Activated CD4-positive, alpha-beta memory T cell treated with anti-CD3 and anti-CD28 coated beads for 36 hours (primary cell): ENCODE measurements at regions not wholly inside any gene's neighbourhood (a gene's known extent, or its start where the extent isn't known, plus 50 kb on each side); places are given as distances from the start of the nearest gene placed in this dataset.

Experiments
- CTCF ChIA-PET: fragments of 350-600 bp; sonication (Branson Sonifier 250); formaldehyde crosslinking; loops from one replicate; lab custom pipeline; 2021; ENCODE audit warnings: antibody characterized with exemption, inconsistent platforms; lab: Charles Lee
- POLR2A ChIA-PET: fragments of 350-600 bp; sonication (Branson Sonifier 250); formaldehyde crosslinking; loops from one replicate; lab custom pipeline; 2021; ENCODE audit warnings: antibody characterized with exemption; lab: Charles Lee
- DNase-seq: peaks from one replicate; pipeline ENCODE4 v3.0.0-alpha.2; 2020
- H3K27ac Mint-ChIP-seq: one replicate; pipeline ENCODE4 v1.8.0; 2021; ENCODE audit warnings: mixed read lengths
- H3K27me3 Mint-ChIP-seq: one replicate; pipeline ENCODE4 v1.8.0; 2021; ENCODE audit warnings: mixed read lengths
- H3K36me3 Mint-ChIP-seq: one replicate; pipeline ENCODE4 v1.8.0; 2021; ENCODE audit warnings: mixed read lengths
- H3K4me1 Mint-ChIP-seq: one replicate; pipeline ENCODE4 v1.8.0; 2021; ENCODE audit warnings: low read depth, mixed read lengths
- H3K4me3 Mint-ChIP-seq: one replicate; pipeline ENCODE4 v1.8.0; 2021; ENCODE audit warnings: mild to moderate bottlenecking, mixed read lengths
- H3K9me3 Mint-ChIP-seq: one replicate; pipeline ENCODE4 v1.8.0; 2021; ENCODE audit warnings: mixed read lengths
- intact Hi-C: fragments of 100-400 bp; cut with micrococcal nuclease; formaldehyde crosslinking; loops from one replicate; pipeline ENCODE4 v1.15.1; 2023

DNA sequence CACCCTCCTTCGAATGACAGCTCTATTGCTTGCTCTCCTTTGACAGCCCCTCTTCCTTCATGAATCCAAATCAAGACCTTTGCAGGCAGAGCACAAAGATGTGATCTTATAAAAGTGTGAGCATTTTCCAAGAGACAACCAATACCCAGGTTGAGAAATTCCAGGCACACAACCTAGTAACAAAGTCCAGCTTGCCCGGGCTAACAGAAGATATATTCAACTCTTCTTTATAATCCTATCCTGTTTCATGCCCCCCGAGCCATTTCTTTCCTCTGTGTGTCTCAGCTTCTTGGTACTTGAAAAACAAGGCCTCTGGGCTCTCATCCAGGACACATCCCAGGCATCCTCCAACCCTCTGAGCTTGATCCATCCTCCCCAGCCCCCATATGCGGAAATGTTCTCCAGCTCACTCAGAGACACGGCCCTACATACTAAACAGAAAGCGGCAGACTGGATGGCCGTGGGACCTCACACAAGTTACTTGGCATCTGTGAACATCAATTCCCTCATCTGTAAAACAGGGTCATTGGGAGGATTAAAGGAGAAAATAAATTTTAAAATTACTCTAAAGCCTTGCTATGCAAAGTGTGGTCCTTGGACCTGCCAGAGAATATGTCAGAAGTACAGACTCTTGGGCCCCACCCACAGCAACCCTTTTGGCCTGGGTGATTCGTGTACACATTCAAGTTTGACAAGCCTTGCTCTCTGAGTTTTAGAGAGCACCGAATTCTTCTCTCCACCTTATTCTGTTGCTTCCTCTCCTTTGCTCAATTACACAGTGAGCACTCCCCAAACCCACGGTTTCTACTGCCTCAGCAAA, 627.0 kb downstream of the BCOR start:
- CTCF ChIA-PET, result no interaction called here
- Mint-ChIP-seq H3K9me3 (no peaks in the 10 kb centered on the region), H3K27ac (no peak overlapping the region)

DNA sequence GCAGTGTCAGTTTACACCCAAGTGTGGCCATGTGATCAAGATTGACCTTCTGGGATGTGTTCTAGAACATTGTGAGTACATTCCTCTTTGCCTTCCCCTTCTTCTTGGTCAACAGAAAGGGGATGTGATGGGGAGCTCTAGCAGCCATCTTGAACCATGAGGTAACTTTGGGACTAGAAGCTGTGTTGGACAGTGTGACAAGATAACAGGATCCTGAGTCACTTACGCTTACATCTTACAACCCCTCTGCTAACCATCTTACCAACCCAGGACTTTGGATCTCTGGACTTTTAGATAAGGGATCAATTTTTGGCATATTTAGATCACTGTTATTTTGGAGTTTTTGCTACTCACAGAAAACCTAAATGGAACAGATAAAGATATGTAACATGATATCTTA, 625.6 kb downstream of the BCOR start:
- H3K4me3 Mint-ChIP-seq, result no peak overlapping the region
- ChIA-PET CTCF (no interaction called here), POLR2A (no interaction called here)
- no peaks in the 10 kb centered on the region for H3K36me3 Mint-ChIP-seq
- H3K9me3 Mint-ChIP-seq, result no peaks in the 10 kb centered on the region
- intact Hi-C loops, result no loop called here
- H3K27ac Mint-ChIP-seq, result no peak overlapping the region
- no peaks in the 10 kb centered on the region for H3K27me3 Mint-ChIP-seq
- DNase-seq, result no peak
- no peaks in the 10 kb centered on the region for H3K4me1 Mint-ChIP-seq

More for the DNA sequence above, 627.0 kb downstream of the BCOR start:
- H3K4me1 Mint-ChIP-seq, result no peaks in the 10 kb centered on the region
- H3K4me3 Mint-ChIP-seq, result no peak overlapping the region
- POLR2A ChIA-PET, result no interaction called here
- intact Hi-C loops, result no loop called here
- H3K36me3 Mint-ChIP-seq, result no peaks in the 10 kb centered on the region
- no peaks in the 10 kb centered on the region for H3K27me3 Mint-ChIP-seq
- DNase-seq, result no peak

DNA sequence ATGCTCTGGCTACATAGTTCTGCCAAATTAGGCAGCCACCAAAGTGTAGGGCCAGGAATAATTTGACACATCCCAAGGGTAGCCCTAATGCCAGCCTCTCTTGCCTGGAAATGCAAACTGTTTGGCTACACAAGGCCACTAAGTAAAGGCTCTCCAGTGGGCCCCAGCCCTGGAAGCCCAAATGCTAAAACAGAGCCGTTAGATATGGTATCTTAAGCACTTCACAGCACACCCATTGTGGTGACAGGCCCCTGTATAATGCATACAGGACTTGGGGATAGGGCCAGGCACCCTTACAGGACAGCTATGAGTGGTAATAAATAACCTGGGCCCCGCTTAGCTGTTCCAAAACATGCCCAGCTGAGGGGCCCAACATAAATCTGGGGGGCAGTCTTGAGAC, 623.9 kb downstream of the BCOR start:
- H3K4me1 Mint-ChIP-seq, result peaks cover 5% of the 10 kb centered on the region
- intact Hi-C loops, result no loop called here
- ChIA-PET POLR2A (no interaction called here), CTCF (no interaction called here)
- DNase-seq, result no peak
- no peaks in the 10 kb centered on the region for H3K9me3 Mint-ChIP-seq
- no peaks in the 10 kb centered on the region for H3K27me3 Mint-ChIP-seq
- H3K36me3 Mint-ChIP-seq, result no peaks in the 10 kb centered on the region
- no peak overlapping the region for H3K27ac Mint-ChIP-seq
- no peak overlapping the region for H3K4me3 Mint-ChIP-seq

DNA sequence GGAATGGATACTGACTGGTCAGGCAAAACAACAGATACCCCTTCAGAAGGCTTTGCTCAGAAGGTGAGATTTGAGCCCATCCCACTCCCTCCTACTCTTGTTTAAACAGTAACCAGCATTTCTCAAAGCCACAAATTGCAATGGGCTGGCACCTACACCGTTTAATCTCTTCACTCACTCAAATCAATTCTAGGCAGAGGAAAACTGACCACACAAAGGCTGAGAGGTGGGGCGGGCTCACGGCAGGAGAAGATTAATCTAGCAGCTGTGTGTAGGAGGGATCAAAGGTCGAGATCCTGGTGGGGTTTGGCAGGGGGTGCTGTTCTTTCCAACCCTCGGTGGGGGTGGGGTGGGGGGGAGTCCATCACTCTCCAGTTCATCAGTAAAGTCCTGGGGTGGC, 622.4 kb downstream of the BCOR start:
- no peaks in the 10 kb centered on the region for H3K36me3 Mint-ChIP-seq
- POLR2A ChIA-PET, result no interaction called here

DNA sequence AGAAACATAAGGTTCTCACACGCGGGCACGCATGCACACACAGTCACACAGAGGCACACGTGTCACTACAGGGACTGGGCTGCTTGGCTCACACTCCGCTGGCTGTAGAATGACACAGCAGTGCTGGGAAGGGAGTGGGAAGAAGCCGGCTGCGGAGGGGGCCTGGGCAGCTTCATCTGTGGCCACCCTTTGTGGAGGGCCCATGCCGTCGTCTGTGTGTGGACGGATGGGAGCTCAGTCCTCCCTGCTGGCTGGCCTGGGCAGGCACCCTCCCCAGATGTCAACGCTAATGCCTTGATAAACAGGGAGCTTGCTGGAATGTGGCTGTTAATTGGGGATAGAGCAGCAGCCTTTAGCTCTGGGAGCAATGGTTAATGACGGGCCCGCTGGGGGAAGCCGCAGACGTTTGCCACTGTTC, 621.1 kb downstream of the BCOR start:
- no peak for DNase-seq
- no peak overlapping the region for H3K4me3 Mint-ChIP-seq
- peaks cover 5% of the 10 kb centered on the region for H3K4me1 Mint-ChIP-seq
- H3K27me3 Mint-ChIP-seq, result no peaks in the 10 kb centered on the region
- no peaks in the 10 kb centered on the region for H3K9me3 Mint-ChIP-seq
- H3K36me3 Mint-ChIP-seq, result no peaks in the 10 kb centered on the region
- CTCF ChIA-PET, result no interaction called here
- intact Hi-C loops, result no loop called here
- POLR2A ChIA-PET, result no interaction called here
- no peak overlapping the region for H3K27ac Mint-ChIP-seq

More for the DNA sequence above, 622.4 kb downstream of the BCOR start:
- Mint-ChIP-seq H3K4me3 (no peak overlapping the region), H3K27me3 (no peaks in the 10 kb centered on the region), H3K9me3 (no peaks in the 10 kb centered on the region), H3K27ac (no peak overlapping the region), H3K4me1 (peaks cover 5% of the 10 kb centered on the region)
- CTCF ChIA-PET, result no interaction called here
- intact Hi-C loops, result no loop called here
- DNase-seq, result no peak

DNA sequence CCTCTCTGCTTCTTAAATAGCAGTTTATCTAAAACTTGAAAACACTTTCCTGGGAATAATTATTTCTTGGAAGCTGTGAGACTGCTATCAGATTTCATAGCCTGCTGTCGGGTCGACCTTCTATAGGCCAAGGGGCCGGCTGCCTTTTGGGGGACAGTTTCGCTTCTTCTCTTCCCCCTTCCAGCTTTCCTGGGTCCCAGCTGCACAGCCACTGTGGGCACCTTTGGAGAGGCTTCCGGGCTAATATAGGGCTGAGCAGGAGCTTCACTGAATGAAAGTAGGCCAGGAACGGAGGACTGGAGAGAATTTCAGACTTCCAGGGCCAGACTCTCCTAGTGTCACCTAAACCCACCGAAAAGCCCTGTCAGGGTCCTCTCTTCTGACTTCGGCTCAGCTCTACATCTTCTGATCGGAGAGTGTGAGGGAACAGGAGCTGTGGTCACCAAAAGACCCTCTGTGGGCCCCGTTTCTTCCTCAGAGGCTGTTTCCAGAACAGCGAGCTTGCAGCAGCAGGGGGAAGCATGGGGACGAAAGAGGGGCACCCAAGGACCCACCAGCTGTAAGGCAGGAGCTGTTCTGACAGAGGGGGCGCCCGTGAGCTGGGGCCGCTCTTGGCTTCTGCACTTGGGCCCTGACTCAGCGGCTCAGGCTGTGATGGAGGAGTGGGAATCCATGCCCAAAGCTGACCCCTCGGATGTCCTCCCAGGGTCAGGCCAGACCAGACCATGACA, 620.6 kb downstream of the BCOR start:
- H3K27ac Mint-ChIP-seq, result no peak overlapping the region
- H3K4me1 Mint-ChIP-seq, result peaks cover 5% of the 10 kb centered on the region
- ChIA-PET CTCF (no interaction called here), POLR2A (no interaction called here)
- no peaks in the 10 kb centered on the region for H3K9me3 Mint-ChIP-seq
- no peaks in the 10 kb centered on the region for H3K36me3 Mint-ChIP-seq
- H3K4me3 Mint-ChIP-seq, result no peak overlapping the region
- DNase-seq, result peak; percentile 17
- intact Hi-C loops, result no loop called here
- no peaks in the 10 kb centered on the region for H3K27me3 Mint-ChIP-seq

DNA sequence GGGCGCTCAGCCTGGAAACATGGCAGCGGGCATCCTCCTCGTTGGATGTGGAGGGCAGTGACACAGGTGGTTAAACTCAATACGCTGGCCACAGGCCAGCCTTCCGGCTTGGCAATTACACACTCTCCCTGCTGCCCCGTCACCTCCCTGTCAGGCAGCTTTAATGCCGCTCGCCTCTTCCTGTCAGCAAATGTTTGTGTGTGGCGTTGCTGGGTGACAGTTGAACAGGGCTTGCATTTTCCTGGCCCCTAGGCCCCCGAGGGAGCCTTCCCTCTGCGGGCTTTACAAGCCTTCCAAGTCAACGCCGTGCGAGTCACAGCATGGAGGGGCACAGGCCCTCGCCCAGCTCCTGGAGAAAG, 620.0 kb downstream of the BCOR start:
- H3K36me3 Mint-ChIP-seq, result no peaks in the 10 kb centered on the region
- no peaks in the 10 kb centered on the region for H3K27me3 Mint-ChIP-seq
- H3K4me1 Mint-ChIP-seq, result peaks cover 5% of the 10 kb centered on the region
- peak; percentile 42 for DNase-seq
- CTCF ChIA-PET, result no interaction called here
- H3K9me3 Mint-ChIP-seq, result no peaks in the 10 kb centered on the region
- POLR2A ChIA-PET, result no interaction called here
- no peak overlapping the region for H3K27ac Mint-ChIP-seq
- intact Hi-C loops, result no loop called here
- no peak overlapping the region for H3K4me3 Mint-ChIP-seq

DNA sequence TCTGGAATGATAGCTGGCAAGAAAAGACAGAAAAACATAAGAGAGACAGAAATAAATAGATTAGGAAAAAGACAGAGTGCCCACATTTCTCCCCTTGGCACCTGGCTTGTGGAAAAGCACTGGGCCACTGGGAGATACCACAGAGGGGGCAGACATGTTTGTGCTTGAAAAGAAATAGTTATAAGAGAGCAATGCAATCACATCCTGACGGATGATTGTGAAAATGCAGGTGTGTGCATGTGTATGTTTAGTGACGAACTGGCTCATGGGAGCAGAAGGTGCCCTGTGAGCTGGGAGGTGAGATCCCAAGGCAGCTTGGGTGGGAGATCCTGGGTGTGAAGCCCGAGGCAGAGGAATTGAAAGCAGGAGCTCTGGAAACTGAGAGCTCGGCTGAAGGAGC, 617.9 kb downstream of the BCOR start:
- Mint-ChIP-seq H3K4me3 (no peak overlapping the region), H3K4me1 (peaks cover 5% of the 10 kb centered on the region), H3K9me3 (no peaks in the 10 kb centered on the region), H3K27me3 (no peaks in the 10 kb centered on the region), H3K27ac (no peak overlapping the region), H3K36me3 (no peaks in the 10 kb centered on the region)
- intact Hi-C loops, result no loop called here
- no peak for DNase-seq
- CTCF ChIA-PET, result no interaction called here
- POLR2A ChIA-PET, result no interaction called here

DNA sequence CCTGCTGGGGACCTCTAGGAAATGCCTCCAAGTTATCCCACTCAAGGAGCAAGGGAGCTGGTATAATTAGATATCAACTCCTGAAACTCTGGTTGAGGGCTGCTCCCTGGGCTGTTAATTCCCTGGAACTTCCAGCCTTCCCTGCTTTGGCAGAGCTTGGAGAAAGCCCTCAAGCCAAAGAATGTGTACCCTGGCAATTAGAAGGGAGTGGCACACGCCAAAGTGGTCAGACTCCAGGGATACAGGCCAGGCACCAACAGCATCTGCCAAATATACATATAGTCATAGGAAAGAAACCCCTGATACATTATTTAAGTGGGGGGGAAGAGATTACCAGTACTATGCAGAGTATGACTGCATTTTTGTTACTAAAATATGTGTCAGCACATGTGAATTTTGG, 616.8 kb downstream of the BCOR start:
- DNase-seq, result no peak
- POLR2A ChIA-PET, result no interaction called here
- Mint-ChIP-seq H3K27me3 (no peaks in the 10 kb centered on the region), H3K4me1 (peaks cover 5% of the 10 kb centered on the region), H3K4me3 (no peak overlapping the region), H3K9me3 (no peaks in the 10 kb centered on the region), H3K36me3 (no peaks in the 10 kb centered on the region), H3K27ac (no peak overlapping the region)
- CTCF ChIA-PET, result no interaction called here
- intact Hi-C loops, result no loop called here

DNA sequence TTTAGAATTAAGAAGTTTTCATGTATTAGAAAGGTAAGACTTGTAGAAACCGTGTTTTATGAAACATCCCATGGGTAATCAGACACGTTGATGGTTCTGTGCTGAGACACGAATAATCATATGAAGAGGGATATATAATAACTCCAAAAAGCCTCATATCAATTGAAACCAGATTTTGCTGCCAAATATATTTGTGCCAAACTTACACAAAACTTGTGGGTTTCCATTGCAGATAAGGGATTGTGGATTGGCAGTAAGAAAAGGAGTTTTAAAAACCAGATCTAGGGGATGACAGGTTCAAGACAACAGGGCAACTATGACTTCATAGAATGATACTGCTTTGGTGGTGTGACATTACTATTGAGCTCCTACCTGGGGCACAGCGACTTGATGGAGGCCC, 616.1 kb downstream of the BCOR start:
- no peak overlapping the region for H3K27ac Mint-ChIP-seq
- no peak for DNase-seq
- peaks cover 5% of the 10 kb centered on the region for H3K4me1 Mint-ChIP-seq
- H3K36me3 Mint-ChIP-seq, result no peaks in the 10 kb centered on the region
- POLR2A ChIA-PET, result no interaction called here
- H3K27me3 Mint-ChIP-seq, result no peaks in the 10 kb centered on the region
- no peak overlapping the region for H3K4me3 Mint-ChIP-seq
- H3K9me3 Mint-ChIP-seq, result no peaks in the 10 kb centered on the region
- intact Hi-C loops, result no loop called here
- CTCF ChIA-PET, result no interaction called here

DNA sequence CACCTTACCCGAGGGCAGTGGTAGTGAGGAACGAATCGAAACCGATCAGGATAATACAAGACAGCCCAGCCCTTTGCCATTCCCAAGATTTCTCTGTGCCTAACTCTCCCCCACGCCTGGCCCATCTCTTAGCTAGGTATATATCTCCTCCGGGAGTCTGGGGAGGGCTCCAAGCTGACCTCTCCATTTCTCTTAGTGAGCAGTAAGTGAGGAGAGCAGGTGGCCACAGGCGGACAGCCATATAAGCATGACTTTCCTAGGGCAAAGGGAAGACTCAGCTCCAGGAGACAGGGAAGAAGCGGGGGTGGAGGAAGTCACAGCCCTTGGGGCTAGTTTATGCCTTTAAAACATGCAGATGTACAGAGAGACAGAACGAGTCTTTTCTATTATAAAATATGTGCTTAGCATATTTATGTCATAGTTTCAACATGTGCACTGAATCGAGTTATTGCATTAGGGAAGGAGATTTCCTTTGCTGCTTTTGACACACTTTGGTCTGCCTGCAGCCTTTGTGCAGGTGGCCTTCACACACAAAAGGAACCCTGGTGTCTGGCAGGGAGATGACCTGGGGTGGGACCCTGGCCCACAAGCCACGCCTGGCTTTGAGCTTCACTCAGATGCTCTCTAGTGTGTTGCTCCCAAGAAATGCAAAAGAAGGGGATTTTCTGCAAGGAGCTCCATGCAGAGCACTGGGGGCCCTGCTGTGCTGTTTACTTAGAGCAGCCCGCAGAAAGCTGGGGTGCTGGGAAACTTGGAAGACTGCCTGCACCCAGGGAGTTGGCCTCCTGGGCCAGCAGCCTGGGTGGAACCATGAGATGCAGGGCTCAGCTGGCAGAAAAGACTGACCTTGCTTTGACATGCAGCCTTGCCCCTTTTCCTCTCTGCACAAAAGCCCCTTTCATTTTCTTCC, 613.3 kb downstream of the BCOR start:
- H3K36me3 Mint-ChIP-seq, result no peaks in the 10 kb centered on the region
- no peak overlapping the region for H3K4me3 Mint-ChIP-seq
- intact Hi-C loops, result loop anchor here (5.0 kb wide), 2 partner anchors 128 to 203 kb away; no protein-coding TSS in a partner anchor
- POLR2A ChIA-PET, result no interaction called here
- H3K27me3 Mint-ChIP-seq, result no peaks in the 10 kb centered on the region
- peaks cover 15% of the 10 kb centered on the region for H3K4me1 Mint-ChIP-seq
- H3K9me3 Mint-ChIP-seq, result no peaks in the 10 kb centered on the region
- no peak overlapping the region for H3K27ac Mint-ChIP-seq
- CTCF ChIA-PET, result no interaction called here
- no peak for DNase-seq
